ENCODE measurements at regions not wholly inside any gene's neighbourhood (a gene's known extent, or its start where the extent isn't known, plus 50 kb on each side); places are given as distances from the start of the nearest gene placed in this dataset.

DNA sequence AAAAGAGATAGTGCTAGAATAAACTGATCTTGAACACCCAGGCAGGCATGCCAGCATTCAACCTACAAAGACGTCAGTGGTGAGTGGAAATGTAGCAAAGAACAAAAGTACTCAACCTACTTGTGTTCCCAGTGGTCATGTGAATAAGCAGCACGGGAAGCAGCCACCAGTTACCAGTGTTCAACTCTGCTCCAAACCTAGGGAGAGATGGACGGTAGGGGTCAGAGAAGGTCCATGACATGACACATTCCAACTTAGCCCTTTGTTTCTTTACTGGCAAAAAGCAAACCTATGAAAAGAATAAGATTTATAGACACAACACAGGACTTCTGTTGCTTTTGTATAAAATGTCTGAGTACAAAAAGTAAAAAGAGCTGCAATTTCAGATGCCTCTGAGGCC is 511.4 kb downstream of the XPNPEP1 start:
- TF ChIP-seq, protein P1, sequence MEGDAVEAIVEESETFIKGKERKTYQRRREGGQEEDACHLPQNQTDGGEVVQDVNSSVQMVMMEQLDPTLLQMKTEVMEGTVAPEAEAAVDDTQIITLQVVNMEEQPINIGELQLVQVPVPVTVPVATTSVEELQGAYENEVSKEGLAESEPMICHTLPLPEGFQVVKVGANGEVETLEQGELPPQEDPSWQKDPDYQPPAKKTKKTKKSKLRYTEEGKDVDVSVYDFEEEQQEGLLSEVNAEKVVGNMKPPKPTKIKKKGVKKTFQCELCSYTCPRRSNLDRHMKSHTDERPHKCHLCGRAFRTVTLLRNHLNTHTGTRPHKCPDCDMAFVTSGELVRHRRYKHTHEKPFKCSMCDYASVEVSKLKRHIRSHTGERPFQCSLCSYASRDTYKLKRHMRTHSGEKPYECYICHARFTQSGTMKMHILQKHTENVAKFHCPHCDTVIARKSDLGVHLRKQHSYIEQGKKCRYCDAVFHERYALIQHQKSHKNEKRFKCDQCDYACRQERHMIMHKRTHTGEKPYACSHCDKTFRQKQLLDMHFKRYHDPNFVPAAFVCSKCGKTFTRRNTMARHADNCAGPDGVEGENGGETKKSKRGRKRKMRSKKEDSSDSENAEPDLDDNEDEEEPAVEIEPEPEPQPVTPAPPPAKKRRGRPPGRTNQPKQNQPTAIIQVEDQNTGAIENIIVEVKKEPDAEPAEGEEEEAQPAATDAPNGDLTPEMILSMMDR (conservative IDR thresholded peaks at IDR 0.05; ENCODE audit: low read depth, low read length) = no peak
- no peak for TF ChIP-seq EZH2 (IDR thresholded peaks at IDR 0.05; ENCODE audit: low read length, unreplicated experiment)
